ENCODE measurements at regions not wholly inside any gene's neighbourhood (a gene's known extent, or its start where the extent isn't known, plus 50 kb on each side); places are given as distances from the start of the nearest gene placed in this dataset.

DNA sequence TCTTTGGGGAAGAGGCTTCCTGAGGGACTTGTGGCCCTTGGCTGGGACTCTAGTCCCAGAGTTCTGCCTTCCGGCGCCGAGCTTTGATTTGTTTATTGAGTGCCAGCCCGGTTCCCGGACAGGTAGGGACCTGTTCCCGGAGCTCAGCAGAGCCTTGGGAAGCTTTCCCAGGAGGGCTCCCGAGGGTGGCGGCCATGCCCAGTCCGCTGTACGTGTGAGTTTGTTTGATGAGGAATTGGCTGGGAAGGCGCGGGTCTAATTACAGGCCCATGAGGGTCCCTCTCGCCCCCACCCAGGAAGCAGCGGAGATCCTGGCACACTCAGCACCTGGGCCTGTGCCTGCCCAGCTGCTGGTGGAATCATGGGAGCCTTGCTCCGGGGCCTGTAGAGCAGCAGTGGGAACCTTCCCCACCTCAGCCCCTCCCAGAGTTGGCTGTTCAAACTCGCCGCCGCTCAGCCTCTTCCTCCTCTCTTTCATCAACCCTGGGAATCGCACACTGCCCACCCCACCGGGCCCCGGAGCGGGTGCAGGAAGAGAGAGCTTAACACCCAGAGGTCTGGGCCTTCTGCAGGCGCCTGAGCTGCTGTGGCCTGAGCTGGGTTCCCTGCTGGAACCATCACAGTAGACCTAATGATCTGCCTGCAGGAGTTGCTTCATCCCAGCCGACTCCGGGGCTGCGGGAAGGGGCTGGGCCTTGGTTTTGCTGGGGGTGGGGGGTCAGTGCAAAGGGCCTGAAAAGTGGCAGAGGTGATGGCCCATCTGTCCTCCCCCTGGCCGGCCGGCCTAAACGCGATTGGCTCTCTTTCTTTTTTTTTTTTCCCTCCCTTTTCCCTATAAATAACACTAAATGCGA is 313.7 kb downstream of the SEC14L1 start (continued):
- 0 out of 2 replicates have a peak, but pooled peaks have one; percentile 38 for TF ChIP-seq KAT7 (CRISPR knock-in tag; IDR thresholded peaks at IDR 0.05; ENCODE audit: borderline replicate concordance)
- no peak for TF ChIP-seq SUZ12 (IDR thresholded peaks at IDR 0.05; ENCODE audit: low read depth, low read length)
- TF ChIP-seq ZNF121 (CRISPR knock-in tag; IDR thresholded peaks at IDR 0.05), result no peak
- 0 out of 2 replicates have a peak, but pooled peaks have one; percentile 33 for TF ChIP-seq PCBP1 (IDR thresholded peaks at IDR 0.05; ENCODE audit: borderline replicate concordance, low read depth, low read length)
- TF ChIP-seq RORA (CRISPR knock-in tag; IDR thresholded peaks at IDR 0.05), result no peak
- 0 out of 2 replicates have a peak, but pooled peaks have one; percentile 36 for TF ChIP-seq ZNF747 (CRISPR knock-in tag; IDR thresholded peaks at IDR 0.05; ENCODE audit: borderline replicate concordance)
- no peak for TF ChIP-seq ZNF136 (CRISPR knock-in tag; IDR thresholded peaks at IDR 0.05; ENCODE audit: low read depth)
- peak; percentile 11; the same call in 1 of the 2 replicates for TF ChIP-seq ZBTB38 (CRISPR knock-in tag; IDR thresholded peaks at IDR 0.05)
- TF ChIP-seq REL (CRISPR knock-in tag; conservative IDR thresholded peaks at IDR 0.05), result no peak
- TF ChIP-seq RBM22 (optimal IDR thresholded peaks at IDR 0.05; ENCODE audit: low read length), result peak; percentile 5
- no peak for TF ChIP-seq MIER2 (CRISPR knock-in tag; IDR thresholded peaks at IDR 0.05)
- TF ChIP-seq ZNF556 (CRISPR knock-in tag; IDR thresholded peaks at IDR 0.05; ENCODE audit: borderline replicate concordance), result 0 out of 2 replicates have a peak, but pooled peaks have one; percentile 28
- TF ChIP-seq PPARG (CRISPR knock-in tag; conservative IDR thresholded peaks at IDR 0.05), result no peak
- TF ChIP-seq CSRNP2 (CRISPR knock-in tag; conservative IDR thresholded peaks at IDR 0.05; ENCODE audit: low read depth), result no peak
- TF ChIP-seq IKZF4 (CRISPR knock-in tag; IDR thresholded peaks at IDR 0.05; ENCODE audit: borderline replicate concordance, low read depth, not compliant biosample characterization), result peak; percentile 10
- TF ChIP-seq ZNF441 (CRISPR knock-in tag; IDR thresholded peaks at IDR 0.05; ENCODE audit: borderline replicate concordance), result no peak
- TF ChIP-seq ZMYM3 (CRISPR knock-in tag; IDR thresholded peaks at IDR 0.05), result no peak
- no peak for TF ChIP-seq JARID2 (CRISPR knock-in tag; IDR thresholded peaks at IDR 0.05; ENCODE audit: insufficient replicate concordance)
- peak; percentile 11; the same call in 1 of the 2 replicates for TF ChIP-seq ZFX (CRISPR knock-in tag; IDR thresholded peaks at IDR 0.05; ENCODE audit: low read depth)
- peak; percentile 48 for TF ChIP-seq POLR2G (IDR thresholded peaks at IDR 0.05; ENCODE audit: low read depth, low read length)
- TF ChIP-seq PHF20 (CRISPR knock-in tag; IDR thresholded peaks at IDR 0.05), result no peak
- 0 out of 2 replicates have a peak, but pooled peaks have one; percentile 15 for TF ChIP-seq ARID5B (CRISPR knock-in tag; IDR thresholded peaks at IDR 0.05)
- TF ChIP-seq GTF3A (CRISPR knock-in tag; conservative IDR thresholded peaks at IDR 0.05), result no peak
- peak; percentile 46; the same call in 1 of the 2 replicates for TF ChIP-seq MAX (IDR thresholded peaks at IDR 0.05)
- TF ChIP-seq ZNF629 (CRISPR knock-in tag; conservative IDR thresholded peaks at IDR 0.05), result no peak

Data from HepG2 (cell line).